GM23338 (cell line): ENCODE measurements at regions not wholly inside any gene's neighbourhood (a gene's known extent, or its start where the extent isn't known, plus 50 kb on each side); places are given as distances from the start of the nearest gene placed in this dataset.

Experiments
- ATAC-seq: fragments of 200-7000 bp; cut with Tn5 transposase; 3 replicates; pipeline ENCODE4 v1.9.1; 2020
- DNase-seq: peaks from one replicate; pipeline ENCODE4 v3.0.0-alpha.2; 2015; ENCODE audit warnings: low spot score
- H2AFZ ChIP-seq: fragments of 200-600 bp; sonication (generic); 2 replicates; pipeline ENCODE4 v1.8.0; 2016; ENCODE audit warnings: antibody characterized with exemption, mild to moderate bottlenecking, moderate library complexity
- H3F3A ChIP-seq: fragments of 200-600 bp; sonication (generic); replicated peaks from 2 replicates; pipeline ENCODE4 v1.8.0; 2017; ENCODE audit warnings: antibody characterized with exemption, mixed run types, low read depth
- H3K27ac ChIP-seq: fragments of 200-600 bp; sonication (generic); 2 replicates; pipeline ENCODE4 v1.6.1; 2016; ENCODE audit warnings: low read depth
- H3K27me3 ChIP-seq: fragments of 200-600 bp; sonication (generic); 2 replicates; pipeline ENCODE4 v1.8.0; 2016; ENCODE audit warnings: mild to moderate bottlenecking, mixed run types, moderate library complexity; ENCODE audit not compliant: insufficient read depth
- H3K36me3 ChIP-seq: fragments of 200-600 bp; sonication (generic); 2 replicates; pipeline ENCODE4 v1.8.0; 2016; ENCODE audit warnings: mild to moderate bottlenecking; ENCODE audit not compliant: insufficient read depth
- H3K4me1 ChIP-seq: fragments of 200-600 bp; sonication (generic); 2 replicates; pipeline ENCODE4 v1.8.0; 2016; ENCODE audit warnings: mild to moderate bottlenecking, moderate library complexity; ENCODE audit not compliant: insufficient read depth
- H3K4me2 ChIP-seq: fragments of 200-600 bp; sonication (generic); 2 replicates; pipeline ENCODE4 v1.7.1; 2017; ENCODE audit warnings: mixed run types
- H3K4me3 ChIP-seq: fragments of 200-600 bp; sonication (generic); 2 replicates; pipeline ENCODE4 v1.6.1; 2016; ENCODE audit warnings: mixed run types
- H3K79me2 ChIP-seq: fragments of 200-600 bp; sonication (generic); replicated peaks from 2 replicates; pipeline ENCODE4 v1.8.0; 2017; ENCODE audit warnings: mild to moderate bottlenecking; ENCODE audit not compliant: insufficient read depth
- H3K9me2 ChIP-seq: fragments of 200-600 bp; sonication (generic); 2 replicates; pipeline ENCODE4 v1.8.0; 2017; ENCODE audit not compliant: insufficient read depth
- H4K20me1 ChIP-seq: fragments of 200-600 bp; sonication (generic); replicated peaks from 2 replicates; pipeline ENCODE4 v1.8.0; 2017; ENCODE audit warnings: mild to moderate bottlenecking; ENCODE audit not compliant: insufficient read depth
- H3K27ac Mint-ChIP-seq: 2 replicates; pipeline ENCODE4 v1.8.0; 2020; ENCODE audit warnings: inconsistent platforms, mild to moderate bottlenecking, moderate library complexity, mixed read lengths
- H3K27me3 Mint-ChIP-seq: 3 replicates; pipeline ENCODE4 v1.8.0; 2022; ENCODE audit warnings: low read depth, mild to moderate bottlenecking, moderate library complexity, mixed read lengths, inconsistent platforms; ENCODE audit not compliant: insufficient read depth, poor library complexity
- H3K36me3 Mint-ChIP-seq: 3 replicates; pipeline ENCODE4 v1.8.0; 2021; ENCODE audit warnings: low read depth, mild to moderate bottlenecking, inconsistent platforms, moderate library complexity, mixed read lengths
- H3K4me1 Mint-ChIP-seq: 3 replicates; pipeline ENCODE4 v1.8.0; 2020; ENCODE audit warnings: mild to moderate bottlenecking, inconsistent platforms, mixed read lengths
- H3K4me3 Mint-ChIP-seq: 3 replicates; pipeline ENCODE4 v1.8.0; 2021; ENCODE audit warnings: moderate library complexity, mild to moderate bottlenecking, inconsistent platforms, mixed read lengths
- H3K9me3 Mint-ChIP-seq: 3 replicates; pipeline ENCODE4 v1.8.0; 2020; ENCODE audit warnings: moderate library complexity, mild to moderate bottlenecking, inconsistent platforms, mixed read lengths
- CREB1 ChIP-seq: fragments of 250-450 bp; sonication (Bioruptor Pico); IDR thresholded peaks from 2 replicates; pipeline ENCODE4 v1.5.0; 2020; ENCODE audit warnings: low read depth, mild to moderate bottlenecking, moderate library complexity
- EZH2 ChIP-seq: fragments of 200-600 bp; sonication (generic); IDR thresholded peaks from one replicate; pipeline ENCODE4 v1.8.0; 2017; ENCODE audit warnings: antibody characterized with exemption, mild to moderate bottlenecking, low read depth; ENCODE audit not compliant: unreplicated experiment
- EZH2phosphoT487 ChIP-seq: fragments of 200-600 bp; sonication (generic); IDR thresholded peaks from one replicate; pipeline ENCODE4 v1.8.1; 2018; ENCODE audit warnings: antibody characterized with exemption; ENCODE audit not compliant: unreplicated experiment
- JUNB ChIP-seq: IDR thresholded peaks from one replicate; pipeline ENCODE4 v1.6.1; 2016; ENCODE audit warnings: antibody characterized with exemption; ENCODE audit not compliant: unreplicated experiment
- NANOG ChIP-seq: IDR thresholded peaks from 2 replicates; pipeline ENCODE4 v1.6.1; 2016; ENCODE audit warnings: antibody characterized with exemption, borderline replicate concordance
- POLR2AphosphoS5 ChIP-seq: IDR thresholded peaks from 2 replicates; pipeline ENCODE4 v1.6.1; 2016; ENCODE audit warnings: antibody characterized with exemption, low read depth
- STAT1 ChIP-seq: IDR thresholded peaks from one replicate; pipeline ENCODE4 v1.6.1; 2016; ENCODE audit warnings: antibody characterized with exemption; ENCODE audit not compliant: unreplicated experiment
- ZNF114 ChIP-seq: fragments of 250-450 bp; sonication (Bioruptor Pico); IDR thresholded peaks from 2 replicates; pipeline ENCODE4 v1.5.0; 2020; ENCODE audit warnings: mild to moderate bottlenecking, moderate library complexity
- ZNF331 ChIP-seq: fragments of 250-450 bp; sonication (Bioruptor Pico); IDR thresholded peaks from 2 replicates; pipeline ENCODE4 v1.5.0; 2020; ENCODE audit warnings: low read depth, mild to moderate bottlenecking, moderate library complexity
- TF ChIP-seq, protein P1 (sequence below): IDR thresholded peaks from one replicate; pipeline ENCODE4 v1.6.1; 2018; ENCODE audit warnings: antibody characterized with exemption; ENCODE audit not compliant: unreplicated experiment
- TF ChIP-seq, protein P2 (sequence below), 2 experiments: fragments of 200-600 bp in 1 of 2; sonication (generic) in 1 of 2; conservative IDR thresholded peaks; 2 replicates each; pipeline versions ENCODE4 v1.5.1 to v1.6.1; 2016 to 2017; ENCODE audit warnings: antibody characterized with exemption in 2 of 2, low read depth in 2 of 2, mild to moderate bottlenecking in 2 of 2, moderate library complexity in 1 of 2
- TF ChIP-seq, protein P3 (sequence below): fragments of 250-450 bp; sonication (Bioruptor Pico); IDR thresholded peaks from 2 replicates; pipeline ENCODE4 v1.5.0; 2020; ENCODE audit warnings: mild to moderate bottlenecking, moderate library complexity
- TF ChIP-seq, protein P4 (sequence below): IDR thresholded peaks from 2 replicates; pipeline ENCODE4 v1.6.1; 2016; ENCODE audit warnings: antibody characterized with exemption

DNA sequence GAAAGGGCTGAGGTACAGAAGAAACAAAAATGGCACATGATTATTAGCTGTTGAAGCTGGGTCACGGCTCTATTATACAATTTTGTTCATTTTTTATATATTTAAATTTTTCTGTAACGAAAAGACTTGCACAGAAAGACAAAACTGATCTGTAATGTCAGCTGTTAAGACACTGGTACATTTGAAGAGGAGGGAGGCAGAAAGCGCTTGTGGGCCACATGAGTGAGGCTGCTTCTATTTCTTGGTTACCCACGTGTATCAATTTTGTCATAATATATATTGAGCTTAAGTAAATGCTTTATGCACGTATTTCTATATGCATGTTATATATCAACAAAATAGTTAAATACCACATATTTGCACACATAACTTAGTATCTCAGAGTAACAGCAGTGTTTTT, 151.8 kb upstream of the KCNJ18 start:
- Histone ChIP-seq H4K20me1 (no peaks in the 10 kb centered on the region), H3F3A (no peaks in the 10 kb centered on the region), H3K36me3 (no peaks in the 10 kb centered on the region), H3K27ac (no peak overlapping the region), H3K27me3 (no peaks in the 10 kb centered on the region), H3K9me2 (no peaks in the 10 kb centered on the region; the same call in 1 of the 2 replicates), H3K4me3 (no peak overlapping the region), H3K4me1 (no peaks in the 10 kb centered on the region), H3K4me2 (no peak overlapping the region), H2AFZ (no peak overlapping the region), H3K79me2 (peaks cover 16% of the 10 kb centered on the region; the same call in 1 of the 2 replicates)
- ATAC-seq (no peak), DNase-seq (no peak)
- Mint-ChIP-seq H3K27me3 (peaks cover 2% of the 10 kb centered on the region), H3K4me3 (no peak overlapping the region), H3K9me3 (peaks cover 21% of the 10 kb centered on the region), H3K36me3 (peaks cover 33% of the 10 kb centered on the region), H3K27ac (no peak overlapping the region), H3K4me1 (no peaks in the 10 kb centered on the region)
- TF ChIP-seq ZNF331 (no peak), JUNB (no peak), POLR2AphosphoS5 (no peak), EZH2phosphoT487 (no peak), ZNF114 (CRISPR knock-in tag) (no peak), STAT1 (no peak), EZH2 (no peak), CREB1 (CRISPR knock-in tag) (no peak), NANOG (no peak)
- TF ChIP-seq, protein P1, sequence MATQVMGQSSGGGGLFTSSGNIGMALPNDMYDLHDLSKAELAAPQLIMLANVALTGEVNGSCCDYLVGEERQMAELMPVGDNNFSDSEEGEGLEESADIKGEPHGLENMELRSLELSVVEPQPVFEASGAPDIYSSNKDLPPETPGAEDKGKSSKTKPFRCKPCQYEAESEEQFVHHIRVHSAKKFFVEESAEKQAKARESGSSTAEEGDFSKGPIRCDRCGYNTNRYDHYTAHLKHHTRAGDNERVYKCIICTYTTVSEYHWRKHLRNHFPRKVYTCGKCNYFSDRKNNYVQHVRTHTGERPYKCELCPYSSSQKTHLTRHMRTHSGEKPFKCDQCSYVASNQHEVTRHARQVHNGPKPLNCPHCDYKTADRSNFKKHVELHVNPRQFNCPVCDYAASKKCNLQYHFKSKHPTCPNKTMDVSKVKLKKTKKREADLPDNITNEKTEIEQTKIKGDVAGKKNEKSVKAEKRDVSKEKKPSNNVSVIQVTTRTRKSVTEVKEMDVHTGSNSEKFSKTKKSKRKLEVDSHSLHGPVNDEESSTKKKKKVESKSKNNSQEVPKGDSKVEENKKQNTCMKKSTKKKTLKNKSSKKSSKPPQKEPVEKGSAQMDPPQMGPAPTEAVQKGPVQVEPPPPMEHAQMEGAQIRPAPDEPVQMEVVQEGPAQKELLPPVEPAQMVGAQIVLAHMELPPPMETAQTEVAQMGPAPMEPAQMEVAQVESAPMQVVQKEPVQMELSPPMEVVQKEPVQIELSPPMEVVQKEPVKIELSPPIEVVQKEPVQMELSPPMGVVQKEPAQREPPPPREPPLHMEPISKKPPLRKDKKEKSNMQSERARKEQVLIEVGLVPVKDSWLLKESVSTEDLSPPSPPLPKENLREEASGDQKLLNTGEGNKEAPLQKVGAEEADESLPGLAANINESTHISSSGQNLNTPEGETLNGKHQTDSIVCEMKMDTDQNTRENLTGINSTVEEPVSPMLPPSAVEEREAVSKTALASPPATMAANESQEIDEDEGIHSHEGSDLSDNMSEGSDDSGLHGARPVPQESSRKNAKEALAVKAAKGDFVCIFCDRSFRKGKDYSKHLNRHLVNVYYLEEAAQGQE: no peak
- TF ChIP-seq, protein P2, sequence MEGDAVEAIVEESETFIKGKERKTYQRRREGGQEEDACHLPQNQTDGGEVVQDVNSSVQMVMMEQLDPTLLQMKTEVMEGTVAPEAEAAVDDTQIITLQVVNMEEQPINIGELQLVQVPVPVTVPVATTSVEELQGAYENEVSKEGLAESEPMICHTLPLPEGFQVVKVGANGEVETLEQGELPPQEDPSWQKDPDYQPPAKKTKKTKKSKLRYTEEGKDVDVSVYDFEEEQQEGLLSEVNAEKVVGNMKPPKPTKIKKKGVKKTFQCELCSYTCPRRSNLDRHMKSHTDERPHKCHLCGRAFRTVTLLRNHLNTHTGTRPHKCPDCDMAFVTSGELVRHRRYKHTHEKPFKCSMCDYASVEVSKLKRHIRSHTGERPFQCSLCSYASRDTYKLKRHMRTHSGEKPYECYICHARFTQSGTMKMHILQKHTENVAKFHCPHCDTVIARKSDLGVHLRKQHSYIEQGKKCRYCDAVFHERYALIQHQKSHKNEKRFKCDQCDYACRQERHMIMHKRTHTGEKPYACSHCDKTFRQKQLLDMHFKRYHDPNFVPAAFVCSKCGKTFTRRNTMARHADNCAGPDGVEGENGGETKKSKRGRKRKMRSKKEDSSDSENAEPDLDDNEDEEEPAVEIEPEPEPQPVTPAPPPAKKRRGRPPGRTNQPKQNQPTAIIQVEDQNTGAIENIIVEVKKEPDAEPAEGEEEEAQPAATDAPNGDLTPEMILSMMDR (conservative IDR thresholded peaks at IDR 0.05; ENCODE audit: low read depth in 2 of 2): no peak
- TF ChIP-seq, protein P3, sequence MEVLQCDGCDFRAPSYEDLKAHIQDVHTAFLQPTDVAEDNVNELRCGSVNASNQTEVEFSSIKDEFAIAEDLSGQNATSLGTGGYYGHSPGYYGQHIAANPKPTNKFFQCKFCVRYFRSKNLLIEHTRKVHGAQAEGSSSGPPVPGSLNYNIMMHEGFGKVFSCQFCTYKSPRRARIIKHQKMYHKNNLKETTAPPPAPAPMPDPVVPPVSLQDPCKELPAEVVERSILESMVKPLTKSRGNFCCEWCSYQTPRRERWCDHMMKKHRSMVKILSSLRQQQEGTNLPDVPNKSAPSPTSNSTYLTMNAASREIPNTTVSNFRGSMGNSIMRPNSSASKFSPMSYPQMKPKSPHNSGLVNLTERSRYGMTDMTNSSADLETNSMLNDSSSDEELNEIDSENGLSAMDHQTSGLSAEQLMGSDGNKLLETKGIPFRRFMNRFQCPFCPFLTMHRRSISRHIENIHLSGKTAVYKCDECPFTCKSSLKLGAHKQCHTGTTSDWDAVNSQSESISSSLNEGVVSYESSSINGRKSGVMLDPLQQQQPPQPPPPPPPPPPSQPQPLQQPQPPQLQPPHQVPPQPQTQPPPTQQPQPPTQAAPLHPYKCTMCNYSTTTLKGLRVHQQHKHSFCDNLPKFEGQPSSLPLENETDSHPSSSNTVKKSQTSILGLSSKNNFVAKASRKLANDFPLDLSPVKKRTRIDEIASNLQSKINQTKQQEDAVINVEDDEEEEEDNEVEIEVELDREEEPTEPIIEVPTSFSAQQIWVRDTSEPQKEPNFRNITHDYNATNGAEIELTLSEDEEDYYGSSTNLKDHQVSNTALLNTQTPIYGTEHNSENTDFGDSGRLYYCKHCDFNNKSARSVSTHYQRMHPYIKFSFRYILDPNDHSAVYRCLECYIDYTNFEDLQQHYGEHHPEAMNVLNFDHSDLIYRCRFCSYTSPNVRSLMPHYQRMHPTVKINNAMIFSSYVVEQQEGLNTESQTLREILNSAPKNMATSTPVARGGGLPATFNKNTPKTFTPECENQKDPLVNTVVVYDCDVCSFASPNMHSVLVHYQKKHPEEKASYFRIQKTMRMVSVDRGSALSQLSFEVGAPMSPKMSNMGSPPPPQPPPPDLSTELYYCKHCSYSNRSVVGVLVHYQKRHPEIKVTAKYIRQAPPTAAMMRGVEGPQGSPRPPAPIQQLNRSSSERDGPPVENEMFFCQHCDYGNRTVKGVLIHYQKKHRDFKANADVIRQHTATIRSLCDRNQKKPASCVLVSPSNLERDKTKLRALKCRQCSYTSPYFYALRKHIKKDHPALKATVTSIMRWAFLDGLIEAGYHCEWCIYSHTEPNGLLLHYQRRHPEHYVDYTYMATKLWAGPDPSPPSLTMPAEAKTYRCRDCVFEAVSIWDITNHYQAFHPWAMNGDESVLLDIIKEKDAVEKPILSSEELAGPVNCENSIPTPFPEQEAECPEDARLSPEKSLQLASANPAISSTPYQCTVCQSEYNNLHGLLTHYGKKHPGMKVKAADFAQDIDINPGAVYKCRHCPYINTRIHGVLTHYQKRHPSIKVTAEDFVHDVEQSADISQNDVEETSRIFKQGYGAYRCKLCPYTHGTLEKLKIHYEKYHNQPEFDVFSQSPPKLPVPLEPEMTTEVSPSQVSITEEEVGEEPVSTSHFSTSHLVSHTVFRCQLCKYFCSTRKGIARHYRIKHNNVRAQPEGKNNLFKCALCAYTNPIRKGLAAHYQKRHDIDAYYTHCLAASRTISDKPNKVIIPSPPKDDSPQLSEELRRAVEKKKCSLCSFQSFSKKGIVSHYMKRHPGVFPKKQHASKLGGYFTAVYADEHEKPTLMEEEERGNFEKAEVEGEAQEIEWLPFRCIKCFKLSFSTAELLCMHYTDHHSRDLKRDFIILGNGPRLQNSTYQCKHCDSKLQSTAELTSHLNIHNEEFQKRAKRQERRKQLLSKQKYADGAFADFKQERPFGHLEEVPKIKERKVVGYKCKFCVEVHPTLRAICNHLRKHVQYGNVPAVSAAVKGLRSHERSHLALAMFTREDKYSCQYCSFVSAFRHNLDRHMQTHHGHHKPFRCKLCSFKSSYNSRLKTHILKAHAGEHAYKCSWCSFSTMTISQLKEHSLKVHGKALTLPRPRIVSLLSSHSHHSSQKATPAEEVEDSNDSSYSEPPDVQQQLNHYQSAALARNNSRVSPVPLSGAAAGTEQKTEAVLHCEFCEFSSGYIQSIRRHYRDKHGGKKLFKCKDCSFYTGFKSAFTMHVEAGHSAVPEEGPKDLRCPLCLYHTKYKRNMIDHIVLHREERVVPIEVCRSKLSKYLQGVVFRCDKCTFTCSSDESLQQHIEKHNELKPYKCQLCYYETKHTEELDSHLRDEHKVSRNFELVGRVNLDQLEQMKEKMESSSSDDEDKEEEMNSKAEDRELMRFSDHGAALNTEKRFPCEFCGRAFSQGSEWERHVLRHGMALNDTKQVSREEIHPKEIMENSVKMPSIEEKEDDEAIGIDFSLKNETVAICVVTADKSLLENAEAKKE (CRISPR knock-in tag): no peak
- TF ChIP-seq, protein P4, sequence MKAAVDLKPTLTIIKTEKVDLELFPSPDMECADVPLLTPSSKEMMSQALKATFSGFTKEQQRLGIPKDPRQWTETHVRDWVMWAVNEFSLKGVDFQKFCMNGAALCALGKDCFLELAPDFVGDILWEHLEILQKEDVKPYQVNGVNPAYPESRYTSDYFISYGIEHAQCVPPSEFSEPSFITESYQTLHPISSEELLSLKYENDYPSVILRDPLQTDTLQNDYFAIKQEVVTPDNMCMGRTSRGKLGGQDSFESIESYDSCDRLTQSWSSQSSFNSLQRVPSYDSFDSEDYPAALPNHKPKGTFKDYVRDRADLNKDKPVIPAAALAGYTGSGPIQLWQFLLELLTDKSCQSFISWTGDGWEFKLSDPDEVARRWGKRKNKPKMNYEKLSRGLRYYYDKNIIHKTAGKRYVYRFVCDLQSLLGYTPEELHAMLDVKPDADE: no peak
